WTC11 (cell line): ENCODE measurements at regions not wholly inside any gene's neighbourhood (a gene's known extent, or its start where the extent isn't known, plus 50 kb on each side); places are given as distances from the start of the nearest gene placed in this dataset.

Experiments
- ATAC-seq: fragments of 200-7000 bp; cut with Tn5 transposase; 2 replicates; pipeline ENCODE4 v1.10.0; 2021; ENCODE audit warnings: mild to moderate bottlenecking, moderate library complexity
- CTCF ChIA-PET: fragments of 300-600 bp; sonication (Branson Sonifier 250); formaldehyde crosslinking; loops from one replicate; lab custom pipeline; 2021; ENCODE audit warnings: antibody characterized with exemption; lab: Charles Lee
- POLR2A ChIA-PET: fragments of 350-600 bp; sonication (Branson Sonifier 250); formaldehyde crosslinking; loops from one replicate; lab custom pipeline; 2021; ENCODE audit warnings: antibody characterized with exemption; lab: Charles Lee
- DNase-seq: peaks from one replicate; pipeline ENCODE4 v3.0.0; 2021; ENCODE audit warnings: low spot score
- H3K27ac Mint-ChIP-seq: 2 replicates; pipeline ENCODE4 v1.8.0; 2021; ENCODE audit warnings: mixed read lengths
- H3K27me3 Mint-ChIP-seq: 2 replicates; pipeline ENCODE4 v1.8.0; 2021; ENCODE audit warnings: low read depth, mild to moderate bottlenecking, moderate library complexity, mixed read lengths
- H3K36me3 Mint-ChIP-seq: 2 replicates; pipeline ENCODE4 v1.8.0; 2021; ENCODE audit warnings: mixed read lengths
- H3K4me1 Mint-ChIP-seq: 2 replicates; pipeline ENCODE4 v1.8.0; 2022; ENCODE audit warnings: mixed read lengths
- H3K4me3 Mint-ChIP-seq: 2 replicates; pipeline ENCODE4 v1.8.0; 2021; ENCODE audit warnings: mild to moderate bottlenecking, moderate library complexity, mixed read lengths
- H3K9me3 Mint-ChIP-seq: 2 replicates; pipeline ENCODE4 v1.8.0; 2021; ENCODE audit warnings: mixed read lengths
- CTCF ChIP-seq: fragments of 200-600 bp; IDR thresholded peaks from 2 replicates; pipeline ENCODE4 v1.8.0; 2022; ENCODE audit warnings: antibody characterized with exemption
- E2F1 ChIP-seq: sonication (generic); formaldehyde crosslinking; IDR thresholded peaks from 2 replicates; pipeline ENCODE4 v1.8.0; 2022; ENCODE audit warnings: mild to moderate bottlenecking, missing genetic modification reagents
- FOXP1 ChIP-seq: sonication (generic); formaldehyde crosslinking; IDR thresholded peaks from 2 replicates; pipeline ENCODE4 v1.8.0; 2022; ENCODE audit warnings: missing genetic modification reagents, mild to moderate bottlenecking, moderate library complexity, borderline replicate concordance
- MAX ChIP-seq: sonication (generic); formaldehyde crosslinking; IDR thresholded peaks from 2 replicates; pipeline ENCODE4 v1.8.0; 2022; ENCODE audit warnings: mild to moderate bottlenecking, missing genetic modification reagents
- NR2C2 ChIP-seq: sonication (generic); formaldehyde crosslinking; IDR thresholded peaks from 2 replicates; pipeline ENCODE4 v1.8.0; 2022; ENCODE audit warnings: mild to moderate bottlenecking, missing genetic modification reagents
- NR3C1 ChIP-seq: sonication (generic); formaldehyde crosslinking; conservative IDR thresholded peaks from 2 replicates; pipeline ENCODE4 v1.8.1; 2023; ENCODE audit warnings: low read depth, mild to moderate bottlenecking, missing genetic modification reagents
- PRDM15 ChIP-seq: sonication (generic); formaldehyde crosslinking; IDR thresholded peaks from 2 replicates; pipeline ENCODE4 v1.8.0; 2022; ENCODE audit warnings: missing genetic modification reagents
- PREB ChIP-seq: sonication (generic); formaldehyde crosslinking; IDR thresholded peaks from 2 replicates; pipeline ENCODE4 v1.8.1; 2022; ENCODE audit warnings: mild to moderate bottlenecking, missing genetic modification reagents, moderate library complexity, borderline replicate concordance
- SP1 ChIP-seq: sonication (generic); formaldehyde crosslinking; conservative IDR thresholded peaks from 2 replicates; pipeline ENCODE4 v1.8.1; 2022; ENCODE audit warnings: missing genetic modification reagents
- ZNF416 ChIP-seq: fragments of 250-450 bp; sonication (Bioruptor Pico); IDR thresholded peaks from 2 replicates; pipeline ENCODE4 v1.9.0; 2021; ENCODE audit warnings: mild to moderate bottlenecking, inconsistent platforms
- TF ChIP-seq, protein P1 (sequence below): sonication (generic); formaldehyde crosslinking; IDR thresholded peaks from 2 replicates; pipeline ENCODE4 v1.8.1; 2022; ENCODE audit warnings: missing genetic modification reagents, borderline replicate concordance
- TF ChIP-seq, protein P2 (sequence below): fragments of 250-450 bp; sonication (Bioruptor Pico); conservative IDR thresholded peaks from 2 replicates; pipeline ENCODE4 v1.9.0; 2021; ENCODE audit warnings: mild to moderate bottlenecking
- TF ChIP-seq, protein P3 (sequence below): sonication (generic); formaldehyde crosslinking; IDR thresholded peaks from 2 replicates; pipeline ENCODE4 v1.8.1; 2022; ENCODE audit warnings: low read depth, mild to moderate bottlenecking, moderate library complexity, missing genetic modification reagents, borderline replicate concordance

GRCh38 chr20:59385038-59385437 lies 84.6 kb downstream of the EDN3 start:
- H3K4me1 Mint-ChIP-seq, result peaks cover 15% of the 10 kb centered on the region
- H3K9me3 Mint-ChIP-seq, result peaks cover 5% of the 10 kb centered on the region
- H3K4me3 Mint-ChIP-seq, result no peak overlapping the region
- no peaks in the 10 kb centered on the region for H3K36me3 Mint-ChIP-seq
- TF ChIP-seq NR2C2 (CRISPR knock-in tag), result no peak
- no peak for TF ChIP-seq NR3C1
- no peak for TF ChIP-seq PREB (CRISPR knock-in tag)
- no peak for TF ChIP-seq MAX (CRISPR knock-in tag)
- TF ChIP-seq, protein P1, sequence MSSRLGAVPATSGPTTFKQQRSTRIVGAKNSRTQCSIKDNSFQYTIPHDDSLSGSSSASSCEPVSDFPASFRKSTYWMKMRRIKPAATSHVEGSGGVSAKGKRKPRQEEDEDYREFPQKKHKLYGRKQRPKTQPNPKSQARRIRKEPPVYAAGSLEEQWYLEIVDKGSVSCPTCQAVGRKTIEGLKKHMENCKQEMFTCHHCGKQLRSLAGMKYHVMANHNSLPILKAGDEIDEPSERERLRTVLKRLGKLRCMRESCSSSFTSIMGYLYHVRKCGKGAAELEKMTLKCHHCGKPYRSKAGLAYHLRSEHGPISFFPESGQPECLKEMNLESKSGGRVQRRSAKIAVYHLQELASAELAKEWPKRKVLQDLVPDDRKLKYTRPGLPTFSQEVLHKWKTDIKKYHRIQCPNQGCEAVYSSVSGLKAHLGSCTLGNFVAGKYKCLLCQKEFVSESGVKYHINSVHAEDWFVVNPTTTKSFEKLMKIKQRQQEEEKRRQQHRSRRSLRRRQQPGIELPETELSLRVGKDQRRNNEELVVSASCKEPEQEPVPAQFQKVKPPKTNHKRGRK (CRISPR knock-in tag), result no peak
- no peak for TF ChIP-seq CTCF
- TF ChIP-seq ZNF416 (CRISPR knock-in tag), result no peak
- TF ChIP-seq SP1 (CRISPR knock-in tag), result no peak
- no peak for TF ChIP-seq FOXP1 (CRISPR knock-in tag)
- TF ChIP-seq, protein P2, sequence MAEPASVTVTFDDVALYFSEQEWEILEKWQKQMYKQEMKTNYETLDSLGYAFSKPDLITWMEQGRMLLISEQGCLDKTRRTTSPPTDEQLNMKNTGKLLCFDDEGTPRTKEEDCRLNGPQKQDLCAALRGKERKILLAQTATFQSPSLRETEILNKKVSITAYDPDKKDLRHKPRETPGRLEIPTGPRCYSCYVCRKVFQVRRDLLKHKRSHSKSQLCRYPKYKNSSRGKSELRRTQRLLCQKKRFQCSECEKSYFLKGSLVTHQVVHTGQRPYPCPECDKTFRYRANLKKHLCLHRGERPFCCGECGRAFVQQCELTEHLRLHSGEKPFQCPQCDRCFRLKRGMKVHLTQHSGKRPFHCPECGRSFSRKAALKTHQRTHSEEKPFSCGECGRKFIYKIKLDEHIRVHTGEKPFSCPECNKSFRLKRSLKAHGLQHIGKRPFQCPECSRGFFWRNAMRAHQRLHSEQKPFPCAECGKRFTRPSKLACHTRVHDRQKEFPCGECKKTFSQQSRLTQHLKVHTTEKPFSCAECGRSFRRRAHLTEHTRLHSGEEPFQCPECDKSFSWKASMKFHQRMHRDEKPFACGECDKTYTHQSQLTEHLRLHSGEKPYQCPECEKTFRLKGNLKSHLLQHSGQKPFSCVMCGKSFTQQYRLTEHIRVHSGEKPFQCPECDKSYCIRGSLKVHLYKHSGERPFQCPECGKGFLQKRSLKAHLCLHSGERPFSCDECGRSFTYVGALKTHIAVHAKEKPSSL (CRISPR knock-in tag), result no peak
- TF ChIP-seq, protein P3, sequence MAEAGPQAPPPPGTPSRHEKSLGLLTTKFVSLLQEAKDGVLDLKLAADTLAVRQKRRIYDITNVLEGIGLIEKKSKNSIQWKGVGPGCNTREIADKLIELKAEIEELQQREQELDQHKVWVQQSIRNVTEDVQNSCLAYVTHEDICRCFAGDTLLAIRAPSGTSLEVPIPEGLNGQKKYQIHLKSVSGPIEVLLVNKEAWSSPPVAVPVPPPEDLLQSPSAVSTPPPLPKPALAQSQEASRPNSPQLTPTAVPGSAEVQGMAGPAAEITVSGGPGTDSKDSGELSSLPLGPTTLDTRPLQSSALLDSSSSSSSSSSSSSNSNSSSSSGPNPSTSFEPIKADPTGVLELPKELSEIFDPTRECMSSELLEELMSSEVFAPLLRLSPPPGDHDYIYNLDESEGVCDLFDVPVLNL, result no peak
- no peak for TF ChIP-seq PRDM15
- TF ChIP-seq E2F1 (CRISPR knock-in tag), result no peak
- CTCF ChIA-PET, result interaction anchor here (0.9 to 2.0 kb wide), 5 partner anchors 10 to 515 kb away, joined by 3 to 6 read pairs (median 4); no protein-coding TSS in a partner anchor
- POLR2A ChIA-PET, result no interaction called here
- no peak overlapping the region for H3K27ac Mint-ChIP-seq
- DNase-seq (no peak), ATAC-seq (peak; percentile 17; the same call in 1 of the 2 replicates)
- peaks cover 4% of the 10 kb centered on the region for H3K27me3 Mint-ChIP-seq
